ENCODE measurements at regions not wholly inside any gene's neighbourhood (a gene's known extent, or its start where the extent isn't known, plus 50 kb on each side); places are given as distances from the start of the nearest gene placed in this dataset.
"Not testable (repeated sequence)": the region's sequence is repeated elsewhere in the genome, so short reads cannot be mapped to it uniquely, and the experiment has no call there.

- no peak for DNase-seq
Measured at GRCh38 chr3:101134331-101134730, 141.1 kb upstream of the ABI3BP start.

- no peak for DNase-seq
Measured at GRCh38 chr3:101133652-101134051, 140.4 kb upstream of the ABI3BP start.

GRCh38 chr3:101133197-101133596 lies 140.0 kb upstream of the ABI3BP start:
- not testable (repeated sequence) for DNase-seq

- no peak for DNase-seq
Measured at GRCh38 chr3:101131767-101132166, 138.5 kb upstream of the ABI3BP start.

- DNase-seq: no peak
Measured at GRCh38 chr3:101128786-101129185, 135.6 kb upstream of the ABI3BP start.

GRCh38 chr3:101128001-101128400 lies 134.8 kb upstream of the ABI3BP start:
- DNase-seq: no peak

GRCh38 chr3:101124125-101124524 lies 130.9 kb upstream of the ABI3BP start:
- no peak for DNase-seq

GRCh38 chr3:101123081-101123480 lies 129.9 kb upstream of the ABI3BP start:
- DNase-seq: no peak

- no peak for DNase-seq
Measured at GRCh38 chr3:101122681-101123080, 129.5 kb upstream of the ABI3BP start.

- no peak for DNase-seq
Measured at GRCh38 chr3:101120039-101120438, 126.8 kb upstream of the ABI3BP start.

- no peak for DNase-seq
Measured at GRCh38 chr3:101119535-101119934, 126.3 kb upstream of the ABI3BP start.

GRCh38 chr3:101117980-101118379 lies 124.8 kb upstream of the ABI3BP start:
- DNase-seq: no peak

- DNase-seq: no peak
Measured at GRCh38 chr3:101117465-101117864, 124.2 kb upstream of the ABI3BP start.

GRCh38 chr3:101110295-101110694 lies 117.1 kb upstream of the ABI3BP start:
- not testable (repeated sequence) for DNase-seq

- no peak for DNase-seq
Measured at GRCh38 chr3:101104321-101104720, 111.1 kb upstream of the ABI3BP start.

GRCh38 chr3:101102678-101103296 lies 109.6 kb upstream of the ABI3BP start:
- no peak for DNase-seq

- no peak for DNase-seq
Measured at GRCh38 chr3:101100361-101101009, 107.3 kb upstream of the ABI3BP start.

GRCh38 chr3:101099791-101100190 lies 106.6 kb upstream of the ABI3BP start:
- DNase-seq: no peak

GRCh38 chr3:101096444-101096843 lies 103.2 kb upstream of the ABI3BP start:
- DNase-seq: no peak

- DNase-seq: no peak
Measured at GRCh38 chr3:101095693-101096430, 102.6 kb upstream of the ABI3BP start.

- no peak for DNase-seq
Measured at GRCh38 chr3:101091489-101091888, 98.3 kb upstream of the ABI3BP start.

GRCh38 chr3:101085752-101086151 lies 92.5 kb upstream of the ABI3BP start:
- DNase-seq: no peak

- no peak for DNase-seq
Measured at GRCh38 chr3:101084404-101084803, 91.2 kb upstream of the ABI3BP start.

- DNase-seq: no peak
Measured at GRCh38 chr3:101081999-101082398, 88.8 kb upstream of the ABI3BP start.
